SK-N-DZ (cell line): ENCODE measurements at regions not wholly inside any gene's neighbourhood (a gene's known extent, or its start where the extent isn't known, plus 50 kb on each side); places are given as distances from the start of the nearest gene placed in this dataset.

Experiments
- DNase-seq: peaks from one replicate; pipeline ENCODE4 v3.0.0-alpha.2; 2015; ENCODE audit warnings: low spot score

GRCh38 chr6:44050872-44051505 is 76.3 kb downstream of the MRPL14 start:
- no peak for DNase-seq

- no peak for DNase-seq
These were observed 77.0 kb downstream of the MRPL14 start for GRCh38 chr6:44049989-44050871.

GRCh38 chr6:44049163-44049988 is 77.9 kb downstream of the MRPL14 start:
- no peak for DNase-seq

GRCh38 chr6:44048277-44048676 is 79.0 kb downstream of the MRPL14 start:
- no peak for DNase-seq

- no peak for DNase-seq
These were observed 79.5 kb downstream of the MRPL14 start for GRCh38 chr6:44047801-44048200.

- DNase-seq, result no peak
These were observed 80.1 kb downstream of the MRPL14 start for GRCh38 chr6:44047179-44047546.

GRCh38 chr6:44046516-44047178 is 80.6 kb downstream of the MRPL14 start:
- DNase-seq, result no peak

- DNase-seq, result no peak
These were observed 81.6 kb downstream of the MRPL14 start for GRCh38 chr6:44045672-44046015.

- no peak for DNase-seq
These were observed 82.1 kb downstream of the MRPL14 start for GRCh38 chr6:44044940-44045671.

GRCh38 chr6:44044154-44044539 is 83.1 kb downstream of the MRPL14 start:
- DNase-seq, result no peak

- DNase-seq, result no peak
These were observed 83.6 kb downstream of the MRPL14 start for GRCh38 chr6:44043479-44044153.

- no peak for DNase-seq
These were observed 84.2 kb downstream of the MRPL14 start for GRCh38 chr6:44042989-44043478.

- DNase-seq, result no peak
These were observed 84.8 kb downstream of the MRPL14 start for GRCh38 chr6:44042261-44042988.

GRCh38 chr6:44041461-44042260 is 85.6 kb downstream of the MRPL14 start:
- no peak for DNase-seq

- DNase-seq, result no peak
These were observed 86.5 kb downstream of the MRPL14 start for GRCh38 chr6:44040786-44041185.

- DNase-seq, result no peak
These were observed 87.4 kb downstream of the MRPL14 start for GRCh38 chr6:44039839-44040350.

- no peak for DNase-seq
These were observed 88.0 kb downstream of the MRPL14 start for GRCh38 chr6:44039191-44039719.

GRCh38 chr6:44038543-44039065 is 88.6 kb downstream of the MRPL14 start:
- no peak for DNase-seq
